HCT116 (cell line): ENCODE measurements at regions not wholly inside any gene's neighbourhood (a gene's known extent, or its start where the extent isn't known, plus 50 kb on each side); places are given as distances from the start of the nearest gene placed in this dataset.

Experiments used
- POLR2A ChIP-seq: IDR thresholded peaks from 2 replicates; pipeline ENCODE4 v1.7.0; 2011; ENCODE audit warnings: borderline replicate concordance; ENCODE audit not compliant: insufficient read depth, insufficient read length; ENCODE audit errors: extremely low read depth
- TF ChIP-seq, protein P1 (sequence below), 3 experiments: fragments of 200-600 bp in 1 of 3; sonication (generic) in 1 of 3; IDR thresholded peaks in 2 of 3; conservative IDR thresholded peaks in 1 of 3; 2 replicates each; pipeline ENCODE4 v1.5.1; 2012 to 2017; ENCODE audit warnings: low read depth in 2 of 3, low read length in 2 of 3, antibody characterized with exemption in 1 of 3, borderline replicate concordance in 1 of 3, control low read depth in 1 of 3, mild to moderate bottlenecking in 1 of 3, mixed read lengths in 1 of 3, mixed run types in 1 of 3, moderate library complexity in 1 of 3; ENCODE audit not compliant: insufficient read depth in 1 of 3
- TF ChIP-seq, protein P2 (sequence below): IDR thresholded peaks from 2 replicates; pipeline ENCODE4 v1.6.1; 2012

DNA sequence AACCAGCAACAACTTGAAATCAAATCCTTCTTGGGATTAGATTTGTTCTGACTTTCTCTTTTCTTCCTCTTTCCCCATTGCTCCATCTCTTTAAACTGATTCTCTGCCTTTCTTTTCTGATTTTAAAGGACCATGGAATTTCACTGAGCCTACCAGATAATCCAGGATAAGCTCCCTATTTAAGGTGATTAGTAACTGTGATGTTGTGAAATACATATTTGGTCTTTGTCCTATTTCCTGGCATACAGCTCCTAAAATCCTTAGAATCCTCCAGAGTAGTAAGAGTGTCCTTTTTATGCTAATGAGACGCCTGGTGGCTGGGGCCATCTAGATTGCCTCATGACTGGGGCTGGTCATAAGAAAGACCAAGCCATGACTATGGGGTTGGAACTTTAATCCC lies 236.9 kb downstream of the USP25 start:
- TF ChIP-seq, protein P1, sequence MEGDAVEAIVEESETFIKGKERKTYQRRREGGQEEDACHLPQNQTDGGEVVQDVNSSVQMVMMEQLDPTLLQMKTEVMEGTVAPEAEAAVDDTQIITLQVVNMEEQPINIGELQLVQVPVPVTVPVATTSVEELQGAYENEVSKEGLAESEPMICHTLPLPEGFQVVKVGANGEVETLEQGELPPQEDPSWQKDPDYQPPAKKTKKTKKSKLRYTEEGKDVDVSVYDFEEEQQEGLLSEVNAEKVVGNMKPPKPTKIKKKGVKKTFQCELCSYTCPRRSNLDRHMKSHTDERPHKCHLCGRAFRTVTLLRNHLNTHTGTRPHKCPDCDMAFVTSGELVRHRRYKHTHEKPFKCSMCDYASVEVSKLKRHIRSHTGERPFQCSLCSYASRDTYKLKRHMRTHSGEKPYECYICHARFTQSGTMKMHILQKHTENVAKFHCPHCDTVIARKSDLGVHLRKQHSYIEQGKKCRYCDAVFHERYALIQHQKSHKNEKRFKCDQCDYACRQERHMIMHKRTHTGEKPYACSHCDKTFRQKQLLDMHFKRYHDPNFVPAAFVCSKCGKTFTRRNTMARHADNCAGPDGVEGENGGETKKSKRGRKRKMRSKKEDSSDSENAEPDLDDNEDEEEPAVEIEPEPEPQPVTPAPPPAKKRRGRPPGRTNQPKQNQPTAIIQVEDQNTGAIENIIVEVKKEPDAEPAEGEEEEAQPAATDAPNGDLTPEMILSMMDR (IDR thresholded peaks at IDR 0.05 in 2 of 3, conservative IDR thresholded peaks at IDR 0.05 in 1 of 3; ENCODE audit: borderline replicate concordance in 1 of 3, insufficient read depth in 1 of 3, low read depth in 2 of 3, low read length in 2 of 3): no peak
- no peak for TF ChIP-seq POLR2A
- TF ChIP-seq, protein P2, sequence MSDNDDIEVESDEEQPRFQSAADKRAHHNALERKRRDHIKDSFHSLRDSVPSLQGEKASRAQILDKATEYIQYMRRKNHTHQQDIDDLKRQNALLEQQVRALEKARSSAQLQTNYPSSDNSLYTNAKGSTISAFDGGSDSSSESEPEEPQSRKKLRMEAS: no peak
